ENCODE measurements at regions not wholly inside any gene's neighbourhood (a gene's known extent, or its start where the extent isn't known, plus 50 kb on each side); places are given as distances from the start of the nearest gene placed in this dataset.
"Not testable (repeated sequence)": the region's sequence is repeated elsewhere in the genome, so short reads cannot be mapped to it uniquely, and the experiment has no call there.

GRCh38 chr11:119578521-119579191, 150.3 kb downstream of the NECTIN1 start:
- in situ Hi-C loops (cut with MboI; ENCODE audit: low sequenced_read_pairs, unreplicated experiment): no loop called here
- no peak for DNase-seq (ENCODE audit: low spot score)
- no peak for TF ChIP-seq CTCF (IDR thresholded peaks at IDR 0.05; ENCODE audit: borderline replicate concordance, control extremely low read depth, extremely low read depth, insufficient read depth, missing control alignments)

- no peak for TF ChIP-seq CTCF (IDR thresholded peaks at IDR 0.05; ENCODE audit: borderline replicate concordance, control extremely low read depth, extremely low read depth, insufficient read depth, missing control alignments)
- no peak for DNase-seq (ENCODE audit: low spot score)
- in situ Hi-C loops (cut with MboI; ENCODE audit: low sequenced_read_pairs, unreplicated experiment): no loop called here
Observed at GRCh38 chr11:119573858-119574257, 150.9 kb upstream of the THY1 start.

GRCh38 chr11:119572481-119573424, 149.8 kb upstream of the THY1 start:
- no peak for DNase-seq (ENCODE audit: low spot score)
- no peak for TF ChIP-seq CTCF (IDR thresholded peaks at IDR 0.05; ENCODE audit: borderline replicate concordance, control extremely low read depth, extremely low read depth, insufficient read depth, missing control alignments)
- in situ Hi-C loops (cut with MboI; ENCODE audit: low sequenced_read_pairs, unreplicated experiment): no loop called here

- no peak for TF ChIP-seq CTCF (IDR thresholded peaks at IDR 0.05; ENCODE audit: borderline replicate concordance, control extremely low read depth, extremely low read depth, insufficient read depth, missing control alignments)
- DNase-seq (ENCODE audit: low spot score): no peak
- in situ Hi-C loops (cut with MboI; ENCODE audit: low sequenced_read_pairs, unreplicated experiment): no loop called here
Observed at GRCh38 chr11:119571311-119571710, 148.3 kb upstream of the THY1 start.

GRCh38 chr11:119567688-119568582, 145.0 kb upstream of the THY1 start:
- no peak for DNase-seq (ENCODE audit: low spot score)
- in situ Hi-C loops (cut with MboI; ENCODE audit: low sequenced_read_pairs, unreplicated experiment): no loop called here
- TF ChIP-seq CTCF (IDR thresholded peaks at IDR 0.05; ENCODE audit: borderline replicate concordance, control extremely low read depth, extremely low read depth, insufficient read depth, missing control alignments): no peak

DNA sequence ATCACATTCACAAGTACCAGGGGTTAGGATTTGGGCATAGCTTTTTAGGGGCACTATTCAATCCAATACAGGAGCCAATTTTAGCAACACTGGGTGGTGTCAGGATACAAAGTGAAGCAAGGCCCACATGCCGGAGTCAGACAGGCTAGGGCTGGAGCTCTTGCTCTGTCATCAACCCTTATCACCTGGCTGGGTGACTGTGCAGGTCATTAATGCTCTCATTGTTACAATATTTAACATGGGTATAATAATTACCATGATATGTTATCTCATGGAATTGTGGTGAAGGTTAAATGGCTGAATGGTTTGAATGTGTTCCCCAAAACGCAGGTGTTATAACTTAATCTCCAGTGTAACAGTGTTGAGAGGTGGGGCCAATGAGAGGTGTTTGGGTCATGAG, 143.3 kb upstream of the THY1 start:
- TF ChIP-seq CTCF (IDR thresholded peaks at IDR 0.05; ENCODE audit: borderline replicate concordance, control extremely low read depth, extremely low read depth, insufficient read depth, missing control alignments): no peak
- in situ Hi-C loops (cut with MboI; ENCODE audit: low sequenced_read_pairs, unreplicated experiment): no loop called here
- DNase-seq (ENCODE audit: low spot score): no peak

- DNase-seq (ENCODE audit: low spot score); in situ Hi-C loops (cut with MboI; ENCODE audit: low sequenced_read_pairs, unreplicated experiment): not testable (repeated sequence)
Observed at GRCh38 chr11:119565693-119566092, 142.7 kb upstream of the THY1 start.
